ENCODE measurements at regions not wholly inside any gene's neighbourhood (a gene's known extent, or its start where the extent isn't known, plus 50 kb on each side); places are given as distances from the start of the nearest gene placed in this dataset.

DNA sequence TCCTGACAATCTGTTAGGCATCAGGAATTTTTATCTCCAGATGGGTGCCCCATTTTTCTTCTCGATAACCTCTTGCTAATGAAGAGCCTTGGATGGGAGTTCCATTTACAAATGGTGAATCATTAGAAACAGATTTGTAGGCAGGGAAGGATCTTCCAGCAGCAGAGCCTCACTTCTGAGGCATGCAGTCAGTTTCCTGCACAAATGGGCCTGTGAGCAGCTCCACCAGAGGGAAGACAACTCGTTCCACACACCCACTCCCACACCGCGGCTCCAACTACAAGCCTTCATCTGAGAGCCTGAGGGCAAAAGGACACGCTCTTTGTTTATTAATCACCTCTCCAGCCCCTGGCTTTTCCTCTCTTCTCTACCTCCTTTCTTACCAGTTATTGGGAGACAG lies 108.5 kb downstream of the CTAGE1 start:
- TF ChIP-seq, protein P1, sequence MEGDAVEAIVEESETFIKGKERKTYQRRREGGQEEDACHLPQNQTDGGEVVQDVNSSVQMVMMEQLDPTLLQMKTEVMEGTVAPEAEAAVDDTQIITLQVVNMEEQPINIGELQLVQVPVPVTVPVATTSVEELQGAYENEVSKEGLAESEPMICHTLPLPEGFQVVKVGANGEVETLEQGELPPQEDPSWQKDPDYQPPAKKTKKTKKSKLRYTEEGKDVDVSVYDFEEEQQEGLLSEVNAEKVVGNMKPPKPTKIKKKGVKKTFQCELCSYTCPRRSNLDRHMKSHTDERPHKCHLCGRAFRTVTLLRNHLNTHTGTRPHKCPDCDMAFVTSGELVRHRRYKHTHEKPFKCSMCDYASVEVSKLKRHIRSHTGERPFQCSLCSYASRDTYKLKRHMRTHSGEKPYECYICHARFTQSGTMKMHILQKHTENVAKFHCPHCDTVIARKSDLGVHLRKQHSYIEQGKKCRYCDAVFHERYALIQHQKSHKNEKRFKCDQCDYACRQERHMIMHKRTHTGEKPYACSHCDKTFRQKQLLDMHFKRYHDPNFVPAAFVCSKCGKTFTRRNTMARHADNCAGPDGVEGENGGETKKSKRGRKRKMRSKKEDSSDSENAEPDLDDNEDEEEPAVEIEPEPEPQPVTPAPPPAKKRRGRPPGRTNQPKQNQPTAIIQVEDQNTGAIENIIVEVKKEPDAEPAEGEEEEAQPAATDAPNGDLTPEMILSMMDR (IDR thresholded peaks at IDR 0.05): no peak
- no peak for TF ChIP-seq POLR2A (IDR thresholded peaks at IDR 0.05)

Data from transverse colon (tissue), 3 donors.